Endothelial cell of umbilical vein (primary cell): ENCODE measurements at regions not wholly inside any gene's neighbourhood (a gene's known extent, or its start where the extent isn't known, plus 50 kb on each side); places are given as distances from the start of the nearest gene placed in this dataset.

Experiments
- BruUV-seq: library from RNA; stranded (reverse); fragments of 400-500 nt; replicated peaks from 2 replicates; lab custom pipeline; 2021; lab: Mats Ljungman, UMichigan
- CTCF ChIA-PET: fragments of 300-600, 350-600 bp; sonication (Branson Sonifier 250); formaldehyde crosslinking; loops from one replicate; lab custom pipeline; 2021; ENCODE audit warnings: antibody characterized with exemption, inconsistent platforms; lab: Charles Lee
- POLR2A ChIA-PET: fragments of 300-600, 350-600 bp; sonication (Branson Sonifier 250); formaldehyde crosslinking; loops from one replicate; lab custom pipeline; 2021; ENCODE audit warnings: antibody characterized with exemption, inconsistent platforms; lab: Charles Lee
- DNase-seq: peaks from one replicate; pipeline ENCODE4 v3.0.0-alpha.2; 2011; ENCODE audit warnings: low read depth, low spot score
- FAIRE-seq: peaks from 2 replicates; lab custom pipeline; 2011; peaks lifted over from hg19 to GRCh38; lab: Jason Lieb, UNC
- H2AFZ ChIP-seq: 2 replicates; pipeline ENCODE4 v1.6.0; 2012; ENCODE audit warnings: low read depth, low read length, control low read depth, inconsistent platforms
- H3K27ac ChIP-seq: 2 replicates; pipeline ENCODE4 v1.5.1; 2011; ENCODE audit warnings: low read depth, mild to moderate bottlenecking, control low read depth, low read length, moderate library complexity; ENCODE audit not compliant: insufficient read depth
- H3K27me3 ChIP-seq, 2 experiments: 2 replicates each; pipeline versions ENCODE4 v1.6.0 to v1.6.1; 2011; ENCODE audit warnings: low read length in 2 of 2, mixed read lengths in 1 of 2; ENCODE audit not compliant: control insufficient read depth in 2 of 2, insufficient read depth in 2 of 2
- H3K36me3 ChIP-seq, 2 experiments: 2 replicates in 1 of 2; 3 replicates in 1 of 2; pipeline ENCODE4 v1.5.1; 2011; ENCODE audit warnings: low read length in 2 of 2, mild to moderate bottlenecking in 1 of 2, moderate library complexity in 1 of 2; ENCODE audit not compliant: control insufficient read depth in 2 of 2, insufficient read depth in 2 of 2; ENCODE audit errors: extremely low read depth in 1 of 2
- H3K4me1 ChIP-seq: 3 replicates; pipeline ENCODE4 v1.5.1; 2011; ENCODE audit warnings: mild to moderate bottlenecking, low read length; ENCODE audit not compliant: control insufficient read depth, insufficient read depth; ENCODE audit errors: extremely low read depth
- H3K4me2 ChIP-seq: 2 replicates; pipeline ENCODE4 v1.6.1; 2011; ENCODE audit warnings: low read length, control low read depth, mixed read lengths; ENCODE audit not compliant: insufficient read depth
- H3K4me3 ChIP-seq, 3 experiments: fragments of 200-600 bp in 1 of 3; sonication (generic), shearing (Covaris generic) in 1 of 3; replicated peaks in 1 of 3; 2 replicates each; pipeline ENCODE4 v1.5.1; 2011 to 2016; ENCODE audit warnings: control low read depth in 3 of 3, low read length in 3 of 3, mild to moderate bottlenecking in 2 of 3, inconsistent platforms in 1 of 3, low read depth in 1 of 3, moderate library complexity in 1 of 3; ENCODE audit not compliant: insufficient read depth in 1 of 3
- H3K79me2 ChIP-seq: 2 replicates; pipeline ENCODE4 v1.6.0; 2012; ENCODE audit warnings: low read length, inconsistent platforms; ENCODE audit not compliant: control insufficient read depth, insufficient read depth
- H3K9ac ChIP-seq: replicated peaks from 2 replicates; pipeline ENCODE3; 2011; ENCODE audit warnings: low read length, control low read depth; ENCODE audit not compliant: insufficient read depth; ENCODE audit errors: extremely low read depth
- H3K9me1 ChIP-seq: replicated peaks from 3 replicates; pipeline ENCODE4 v1.6.0; 2011; ENCODE audit warnings: mild to moderate bottlenecking, low read length; ENCODE audit not compliant: control insufficient read depth, insufficient read depth; ENCODE audit errors: extremely low read depth
- H3K9me3 ChIP-seq: replicated peaks from 2 replicates; pipeline ENCODE4 v1.5.1; 2012; ENCODE audit warnings: low read length, inconsistent platforms; ENCODE audit not compliant: control insufficient read depth, insufficient read depth
- H4K20me1 ChIP-seq: replicated peaks from 2 replicates; pipeline ENCODE3; 2011; ENCODE audit warnings: mild to moderate bottlenecking, low read length; ENCODE audit not compliant: control insufficient read depth, insufficient read depth; ENCODE audit errors: extremely low read depth
- FOS ChIP-seq: IDR thresholded peaks from 2 replicates; pipeline ENCODE4 v1.6.1; 2011; ENCODE audit warnings: mild to moderate bottlenecking, low read length, moderate library complexity, borderline replicate concordance; ENCODE audit not compliant: insufficient read depth
- MYC ChIP-seq: IDR thresholded peaks from one replicate; pipeline ENCODE4 v1.6.1; 2011; ENCODE audit warnings: mild to moderate bottlenecking, low read depth, low read length
- dilution Hi-C: fragments of 300-500 bp; cut with MboI; formaldehyde crosslinking; loops from one replicate; pipeline ENCODE4 v1.15.0; 2019; ENCODE audit warnings: low sequenced_read_pairs; ENCODE audit not compliant: extremely low pct_ligation_motif_present
- intact Hi-C: fragments of 100-400 bp; cut with micrococcal nuclease; formaldehyde crosslinking; loops from one replicate; pipeline ENCODE4 v1.10.0; 2022
- TF ChIP-seq, protein P1 (sequence below), 2 donors: IDR thresholded peaks; 1 replicate in 1 of 2; 2 replicates in 1 of 2; pipeline ENCODE4 v1.5.1; 2011; ENCODE audit warnings: low read length in 2 of 2, mild to moderate bottlenecking in 2 of 2, moderate library complexity in 2 of 2, control low read depth in 1 of 2, inconsistent platforms in 1 of 2, low read depth in 1 of 2; ENCODE audit not compliant: insufficient read depth in 1 of 2; ENCODE audit errors: extremely low read depth in 1 of 2

GRCh38 chr16:54346041-54346440 lies 59.5 kb upstream of the IRX3 start:
- TF ChIP-seq FOS (no peak), MYC (no peak)
- TF ChIP-seq, protein P1, sequence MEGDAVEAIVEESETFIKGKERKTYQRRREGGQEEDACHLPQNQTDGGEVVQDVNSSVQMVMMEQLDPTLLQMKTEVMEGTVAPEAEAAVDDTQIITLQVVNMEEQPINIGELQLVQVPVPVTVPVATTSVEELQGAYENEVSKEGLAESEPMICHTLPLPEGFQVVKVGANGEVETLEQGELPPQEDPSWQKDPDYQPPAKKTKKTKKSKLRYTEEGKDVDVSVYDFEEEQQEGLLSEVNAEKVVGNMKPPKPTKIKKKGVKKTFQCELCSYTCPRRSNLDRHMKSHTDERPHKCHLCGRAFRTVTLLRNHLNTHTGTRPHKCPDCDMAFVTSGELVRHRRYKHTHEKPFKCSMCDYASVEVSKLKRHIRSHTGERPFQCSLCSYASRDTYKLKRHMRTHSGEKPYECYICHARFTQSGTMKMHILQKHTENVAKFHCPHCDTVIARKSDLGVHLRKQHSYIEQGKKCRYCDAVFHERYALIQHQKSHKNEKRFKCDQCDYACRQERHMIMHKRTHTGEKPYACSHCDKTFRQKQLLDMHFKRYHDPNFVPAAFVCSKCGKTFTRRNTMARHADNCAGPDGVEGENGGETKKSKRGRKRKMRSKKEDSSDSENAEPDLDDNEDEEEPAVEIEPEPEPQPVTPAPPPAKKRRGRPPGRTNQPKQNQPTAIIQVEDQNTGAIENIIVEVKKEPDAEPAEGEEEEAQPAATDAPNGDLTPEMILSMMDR (IDR thresholded peaks at IDR 0.05; ENCODE audit: extremely low read depth in 1 of 2, insufficient read depth in 1 of 2, low read depth in 1 of 2, low read length in 2 of 2), result no peak
- Histone ChIP-seq H4K20me1 (no peaks in the 10 kb centered on the region), H3K9ac (no peak overlapping the region), H3K79me2 (no peaks in the 10 kb centered on the region), H3K27me3 (no peaks in the 10 kb centered on the region), H3K4me1 (no peaks in the 10 kb centered on the region), H3K4me3 (no peak overlapping the region), H3K27ac (no peak overlapping the region), H2AFZ (no peak overlapping the region), H3K36me3 (no peaks in the 10 kb centered on the region), H3K9me3 (no peaks in the 10 kb centered on the region), H3K4me2 (no peak overlapping the region), H3K9me1 (no peaks in the 10 kb centered on the region)
- no peak for FAIRE-seq
- dilution Hi-C loops, result no loop called here
- no peak for DNase-seq
- ChIA-PET POLR2A (no interaction called here), CTCF (no interaction called here)
- no TSS peak for BruUV-seq
- intact Hi-C loops, result no loop called here

DNA sequence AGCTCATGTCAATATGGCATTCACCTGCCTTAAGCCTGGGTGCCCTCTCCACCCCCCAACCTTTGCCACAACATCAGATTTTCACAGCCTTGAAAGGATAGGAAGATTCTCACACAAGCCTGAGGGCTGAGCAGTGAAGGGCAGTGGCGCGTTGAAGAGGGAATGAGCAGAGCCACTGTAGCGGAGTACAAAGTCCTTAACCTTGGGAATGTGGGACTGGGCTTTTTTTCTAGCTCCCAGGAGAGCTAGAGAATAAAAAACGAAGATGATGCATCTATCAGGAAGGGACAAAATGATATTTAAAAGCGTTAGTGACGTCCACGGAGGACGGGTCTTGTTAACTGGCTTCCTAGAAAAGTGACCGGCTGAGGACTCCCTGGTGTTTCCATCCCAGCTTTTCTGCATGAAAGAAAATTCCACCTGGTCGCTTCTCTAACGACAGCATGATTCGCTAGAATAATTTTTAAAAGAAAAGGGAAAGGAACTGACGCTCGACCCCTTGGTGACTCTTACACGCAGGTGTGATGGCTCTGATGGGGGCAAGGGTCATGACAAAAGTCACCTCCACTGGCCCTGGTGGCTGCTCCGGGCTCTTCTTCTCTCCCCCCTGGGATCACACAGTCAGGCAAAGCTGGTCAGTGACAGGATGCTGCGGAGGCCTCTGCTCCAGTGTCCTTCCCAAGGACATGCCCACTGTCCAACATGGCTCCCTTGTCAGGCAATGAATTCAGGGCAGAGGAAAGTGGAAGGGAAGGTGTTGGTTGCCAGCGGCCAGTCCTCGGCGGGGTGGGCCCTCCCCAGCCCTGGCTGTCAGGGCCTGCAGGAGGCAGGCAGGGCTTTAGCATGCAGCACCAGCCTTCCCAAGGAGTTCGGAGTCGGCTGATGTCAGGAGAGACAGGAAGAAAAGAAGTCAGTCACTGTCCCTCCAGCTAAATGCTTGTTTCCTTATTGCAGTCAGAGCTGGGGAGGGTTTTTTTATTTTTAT lies 58.4 kb upstream of the IRX3 start:
- POLR2A ChIA-PET, result no interaction called here
- no peaks in the 10 kb centered on the region for H3K27me3 ChIP-seq
- H4K20me1 ChIP-seq, result no peaks in the 10 kb centered on the region
- CTCF ChIA-PET, result no interaction called here
- no peaks in the 10 kb centered on the region for H3K9me1 ChIP-seq
- H3K4me3 ChIP-seq, result no peak overlapping the region
- H3K9me3 ChIP-seq, result no peaks in the 10 kb centered on the region
- H3K4me1 ChIP-seq, result no peaks in the 10 kb centered on the region
- DNase-seq, result no peak
- no peak overlapping the region for H3K9ac ChIP-seq
- no peak overlapping the region for H2AFZ ChIP-seq
- H3K27ac ChIP-seq, result no peak overlapping the region
- H3K4me2 ChIP-seq, result no peak overlapping the region
- TF ChIP-seq, protein P1 (IDR thresholded peaks at IDR 0.05; ENCODE audit: extremely low read depth in 1 of 2, insufficient read depth in 1 of 2, low read depth in 1 of 2, low read length in 2 of 2), result no peak
- H3K36me3 ChIP-seq, result no peaks in the 10 kb centered on the region
- FAIRE-seq, result no peak
- no peaks in the 10 kb centered on the region for H3K79me2 ChIP-seq
- dilution Hi-C loops (no loop called here), intact Hi-C loops (no loop called here)
- no TSS peak for BruUV-seq
